Motor neuron (in vitro differentiated cells): ENCODE measurements at regions not wholly inside any gene's neighbourhood (a gene's known extent, or its start where the extent isn't known, plus 50 kb on each side); places are given as distances from the start of the nearest gene placed in this dataset.

Experiments
- ATAC-seq, 8 experiments: fragments of 200-7000 bp; cut with Tn5 transposase; replicated peaks in 6 of 8; 2 replicates each; pipeline ENCODE4 v1.8.0; 2021; ENCODE audit warnings: mild to moderate bottlenecking in 8 of 8, moderate library complexity in 8 of 8
- H3K27ac ChIP-seq, 2 donors: fragments of 250-450 bp; sonication (Bioruptor Pico); 2 replicates each; pipeline ENCODE4 v1.9.0; 2021; ENCODE audit warnings: antibody characterized with exemption in 2 of 2, mild to moderate bottlenecking in 2 of 2, moderate library complexity in 1 of 2
- H3K4me1 ChIP-seq, 2 donors: fragments of 250-450 bp; sonication (Bioruptor Pico); replicated peaks in 1 of 2; 2 replicates each; pipeline ENCODE4 v1.6.1; 2021; ENCODE audit warnings: antibody characterized with exemption in 2 of 2, mild to moderate bottlenecking in 2 of 2, moderate library complexity in 1 of 2
- H3K4me3 ChIP-seq, 5 donors: fragments of 250-450 bp; sonication (Bioruptor Pico); 2 replicates each; pipeline ENCODE4 v1.9.0; 2021; ENCODE audit warnings: antibody characterized with exemption in 5 of 5, mild to moderate bottlenecking in 5 of 5, moderate library complexity in 4 of 5
- WGBS, 10 experiments: fragments of 450-650 bp; shearing (Covaris generic); methylation state at CpG; one replicate each; pipeline ENCODE4 v1.0.0; 2022; 5-methylcytosine and 5-hydroxymethylcytosine counted together
- in situ Hi-C, 9 experiments: fragments of 400-800 bp; cut with MboI; loops; one replicate each; pipeline ENCODE4 v1.15.0; 2021; ENCODE audit warnings: low sequenced_read_pairs in 9 of 9, low pct_unique_long_range_greater_than_20kb in 2 of 9; ENCODE audit not compliant: unreplicated experiment in 9 of 9

DNA sequence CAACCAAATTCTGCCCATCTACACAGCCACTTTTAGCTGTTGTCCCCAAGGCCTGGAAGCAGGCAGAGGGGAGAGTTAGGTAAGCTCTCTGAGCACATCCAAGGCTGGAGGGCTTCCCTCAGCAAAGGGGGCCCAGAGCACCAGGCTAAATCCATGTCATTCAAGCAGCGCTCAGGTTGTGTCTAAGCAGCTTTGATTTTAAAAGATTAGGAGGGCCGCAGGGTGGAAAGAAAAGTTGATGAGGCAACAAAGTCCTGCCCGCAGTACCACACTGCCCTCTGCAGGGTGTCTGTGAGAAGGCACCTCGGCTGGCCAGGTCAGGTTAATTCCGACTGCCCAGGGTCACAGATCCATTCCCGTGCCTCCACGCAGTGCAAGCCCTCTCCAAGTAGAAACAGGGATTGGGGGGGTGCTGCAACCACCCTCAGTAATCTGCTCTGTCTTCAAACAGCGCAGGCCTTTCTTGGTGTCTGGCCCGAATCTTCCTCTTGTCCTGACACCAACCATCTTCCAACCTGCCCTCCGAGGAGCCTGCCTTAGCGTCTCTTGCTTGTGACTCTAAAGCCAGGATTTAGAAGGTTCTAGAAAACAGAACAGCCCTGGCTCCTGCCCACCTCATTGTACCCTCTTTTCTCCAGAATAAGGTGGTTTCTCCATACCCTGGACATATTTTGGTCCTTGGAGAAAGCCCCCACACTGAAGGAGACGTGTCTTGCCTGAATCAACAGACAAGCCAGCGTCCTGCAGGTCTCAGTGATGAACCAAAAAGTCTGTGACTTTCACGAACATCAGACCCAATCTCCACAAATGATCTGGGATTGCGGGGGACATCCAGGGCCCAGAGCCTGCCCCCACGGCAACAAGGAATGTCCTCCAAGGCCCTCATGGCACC lies 289.2 kb downstream of the TNS1 start:
- no peak overlapping the region for H3K4me3 ChIP-seq
- H3K4me1 ChIP-seq, result peaks cover 10 to 16% of the 10 kb centered on the region in 2 donors
- in situ Hi-C loops, result loop anchor here (10.0 to 25.0 kb wide), 7 partner anchors 176 to 1201 kb away; partner anchors contain the start of gene IGFBP5 (in 8 of the 9)
- WGBS, 10 experiments, result 0 to 100% (median 14%) methylated on average over 1 to 11 of the region's 16 CpGs; no CpG with 5 or more reads in 3 of the 10 experiments
- no peak overlapping the region for H3K27ac ChIP-seq
- peak; percentile 6 to 61 (median 50) for ATAC-seq

DNA sequence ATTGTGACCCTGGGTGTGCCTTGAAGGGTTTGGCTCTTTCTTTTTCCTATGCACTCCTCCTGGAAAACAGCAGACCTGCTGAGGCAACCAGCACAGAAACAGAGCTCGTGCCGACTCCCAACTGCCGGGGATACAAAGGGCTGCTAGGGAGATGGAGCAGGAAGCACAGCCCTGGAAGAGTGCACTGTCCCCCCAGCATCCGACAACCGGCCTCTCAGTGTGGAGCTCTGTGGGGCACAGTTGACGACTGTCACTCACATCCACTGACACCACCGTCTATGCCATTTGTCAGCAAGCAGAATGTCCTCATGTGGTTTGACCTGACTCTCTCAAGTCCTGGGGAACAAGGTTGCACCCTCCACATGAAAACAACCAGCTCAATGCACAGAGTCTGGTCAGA lies 290.4 kb downstream of the TNS1 start:
- H3K4me1 ChIP-seq, result peaks cover 10 to 16% of the 10 kb centered on the region in 2 donors
- no peak overlapping the region for H3K27ac ChIP-seq
- in situ Hi-C loops, result loop anchor here (10.0 to 25.0 kb wide), 7 partner anchors 175 to 1200 kb away; partner anchors contain the start of gene IGFBP5 (in 8 of the 9)
- ATAC-seq, result no peak
- 89 to 100% (median 96%) methylated on average over 3 to 7 of the region's 7 CpGs; no CpG with 5 or more reads in 7 of the 10 experiments for WGBS, 10 experiments
- no peak overlapping the region for H3K4me3 ChIP-seq

DNA sequence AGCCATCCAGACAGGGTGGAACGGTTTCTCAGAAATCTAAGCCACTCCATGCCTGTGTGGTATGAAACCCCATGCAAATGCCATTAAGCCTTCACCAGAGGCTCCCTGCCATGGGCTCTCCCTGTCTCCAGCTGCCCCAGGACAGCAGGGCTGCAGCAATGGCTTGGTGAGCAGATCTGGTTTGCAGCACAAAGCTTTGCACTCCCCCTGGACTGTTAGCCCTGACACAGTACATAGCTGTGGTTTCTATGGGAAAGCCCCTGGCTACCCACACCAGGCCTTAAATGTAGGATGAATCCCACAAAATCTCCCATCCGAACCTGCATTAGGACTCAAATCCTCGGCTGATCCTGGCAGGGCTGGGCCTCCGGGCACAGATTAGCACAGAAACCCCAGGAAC lies 291.6 kb downstream of the TNS1 start:
- in situ Hi-C loops, result loop anchor here (10.0 to 25.0 kb wide), 7 partner anchors 174 to 1199 kb away; partner anchors contain the start of gene IGFBP5 (in 8 of the 9)
- WGBS, 10 experiments, result 20 to 100% (median 80%) methylated on average over 1 to 3 of the region's 4 CpGs; no CpG with 5 or more reads in 3 of the 10 experiments

DNA sequence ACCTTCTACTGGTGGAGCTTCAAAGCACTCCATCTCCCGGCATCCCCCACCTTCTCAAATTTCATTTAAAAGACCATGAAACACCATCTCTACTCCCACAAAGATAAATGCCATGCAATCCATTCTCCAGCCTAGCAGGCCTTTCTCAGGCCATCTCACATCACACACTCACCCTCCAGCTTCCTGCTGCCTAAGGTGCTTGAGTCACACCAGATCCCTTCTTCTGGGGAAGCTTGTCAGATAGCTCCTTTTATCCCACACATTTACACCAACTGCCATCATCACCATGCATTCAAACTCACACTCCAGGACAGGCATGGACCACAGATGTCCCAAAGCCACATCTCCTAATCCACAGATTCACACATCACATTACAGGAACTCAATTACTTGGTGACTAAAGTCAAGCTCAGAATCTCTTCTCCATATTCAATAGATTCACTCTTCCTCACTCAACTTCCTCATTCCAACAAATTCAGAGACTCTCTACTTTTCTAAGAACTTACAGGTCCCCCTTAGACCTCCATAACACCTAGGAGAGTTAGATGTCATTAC lies 292.5 kb downstream of the TNS1 start:
- in situ Hi-C loops, result loop anchor here (10.0 to 25.0 kb wide), 7 partner anchors 173 to 1198 kb away; partner anchors contain the start of gene IGFBP5 (in 8 of the 9)
- no peak overlapping the region for H3K4me3 ChIP-seq
- 0 to 82% (median 60%) methylated on average over 1 of the region's 1 CpG; no CpG with 5 or more reads in 7 of the 10 experiments for WGBS, 10 experiments
- H3K4me1 ChIP-seq, result peaks cover 10 to 16% of the 10 kb centered on the region in 2 donors
- peak in 2 of 8 experiments; percentile 3 to 4 for ATAC-seq
- no peak overlapping the region for H3K27ac ChIP-seq

More for the DNA sequence above, 291.6 kb downstream of the TNS1 start:
- Histone ChIP-seq H3K27ac (no peak overlapping the region), H3K4me1 (peaks cover 10 to 16% of the 10 kb centered on the region in 2 donors), H3K4me3 (no peak overlapping the region)
- ATAC-seq, result peak in 1 of 8 experiments; percentile 14

DNA sequence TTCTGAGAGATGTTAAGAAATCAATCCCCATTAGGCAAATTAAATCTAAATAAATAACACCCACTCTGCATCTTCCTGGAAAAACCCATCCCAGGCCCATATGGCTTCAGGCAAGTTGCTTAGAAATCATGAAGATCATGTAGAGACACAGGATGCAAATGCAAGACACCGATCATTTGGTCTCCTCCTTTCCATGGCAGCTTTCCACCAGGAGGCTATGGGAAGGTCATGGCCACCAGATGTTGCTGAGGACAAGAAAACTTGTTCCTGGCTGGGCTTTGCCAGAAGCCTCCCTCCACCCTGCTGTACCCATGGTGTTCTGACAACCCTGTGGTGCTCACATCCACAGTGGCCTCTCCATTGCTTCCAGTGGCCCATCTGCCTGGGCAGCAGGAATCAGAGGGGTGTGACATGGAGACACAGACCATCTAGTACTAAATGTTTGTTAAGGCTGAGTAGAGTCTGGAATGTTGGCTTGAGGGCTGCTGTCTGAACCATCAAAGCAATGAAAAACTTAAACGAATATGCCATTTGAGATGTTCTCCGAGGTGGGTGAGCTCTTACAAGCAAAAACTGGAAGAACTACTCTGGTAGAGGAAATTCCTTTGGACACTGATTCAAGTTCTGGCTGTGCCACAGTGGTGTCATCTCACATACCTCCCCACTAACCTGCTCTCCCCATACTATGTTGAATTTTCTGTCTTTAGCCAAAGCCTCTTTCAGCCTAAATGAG lies 293.2 kb downstream of the TNS1 start:
- in situ Hi-C loops, result loop anchor here (10.0 to 25.0 kb wide), 7 partner anchors 172 to 1197 kb away; partner anchors contain the start of gene IGFBP5 (in 8 of the 9)
- ATAC-seq, result peak in 3 of 8 experiments; percentile 77 to 87 (median 79)

DNA sequence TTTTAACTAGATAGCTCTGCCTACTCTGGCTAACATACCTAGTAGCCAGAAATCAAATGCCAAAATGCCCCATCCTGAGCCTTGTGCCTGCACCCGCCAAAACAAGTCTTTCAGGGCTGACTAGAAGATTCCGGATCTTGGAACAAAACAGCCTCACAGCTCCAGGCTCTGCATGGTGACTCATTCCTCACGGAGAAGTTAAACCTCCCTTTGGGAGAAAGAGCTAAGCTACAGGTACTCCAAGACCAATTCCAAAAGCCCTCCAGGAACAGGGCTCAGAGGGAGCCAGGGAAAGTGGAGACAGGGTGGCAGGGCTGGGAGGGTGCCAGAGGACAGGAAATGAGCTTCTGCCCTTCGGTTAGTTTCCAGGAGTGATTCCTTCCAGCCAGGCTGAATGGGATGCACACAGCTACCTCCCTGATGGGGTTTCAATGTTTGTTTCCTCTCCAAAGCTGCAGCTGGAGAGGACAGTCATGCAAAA lies 295.6 kb downstream of the TNS1 start:
- in situ Hi-C loops, result loop anchor here in 8 of 9 experiments (25.0 kb wide), 6 partner anchors 170 to 1195 kb away; partner anchors contain the start of gene IGFBP5 (in 8 of the 8)
- peak in 2 of 8 experiments; percentile 11 to 13 for ATAC-seq
- 0 to 100% (median 55%) methylated on average over 2 to 3 of the region's 4 CpGs; no CpG with 5 or more reads in 3 of the 10 experiments for WGBS, 10 experiments
- Histone ChIP-seq H3K4me3 (no peak overlapping the region), H3K27ac (no peak overlapping the region), H3K4me1 (no peaks in the 10 kb centered on the region)

More for the DNA sequence above, 293.2 kb downstream of the TNS1 start:
- Histone ChIP-seq H3K4me3 (no peak overlapping the region), H3K4me1 (peaks cover 6 to 13% of the 10 kb centered on the region in 2 donors), H3K27ac (no peak overlapping the region)
- WGBS, 10 experiments, result 0 to 100% (median 67%) methylated on average over 1 to 3 of the region's 3 CpGs; no CpG with 5 or more reads in 1 of the 10 experiments

DNA sequence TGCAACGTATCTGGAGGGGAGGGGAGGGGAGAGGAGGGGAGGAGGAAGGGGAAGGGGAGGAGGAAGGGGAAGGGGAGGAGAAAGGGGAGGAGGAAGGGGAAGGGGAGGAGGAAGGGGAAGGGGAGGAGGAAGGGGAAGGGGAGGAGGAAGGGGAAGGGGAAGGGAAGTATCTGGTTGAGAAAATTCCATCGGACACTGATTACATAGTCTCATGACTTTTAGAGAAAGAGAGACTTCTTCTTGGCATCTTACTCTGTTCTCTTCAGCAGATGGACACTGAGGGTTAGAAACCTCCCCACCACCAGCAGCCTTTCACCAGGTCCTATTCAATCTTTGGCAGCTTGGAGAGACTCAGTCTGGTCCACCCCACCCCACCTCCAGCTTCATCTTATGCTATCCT lies 296.3 kb downstream of the TNS1 start:
- Histone ChIP-seq H3K4me3 (no peak overlapping the region), H3K4me1 (no peaks in the 10 kb centered on the region), H3K27ac (no peak overlapping the region)
- no CpG with 5 or more reads among the region's 2 CpGs for WGBS, 10 experiments
- in situ Hi-C loops, result loop anchor here in 8 of 9 experiments (25.0 kb wide), 6 partner anchors 169 to 1194 kb away; partner anchors contain the start of gene IGFBP5 (in 8 of the 8)
- ATAC-seq, result no peak

DNA sequence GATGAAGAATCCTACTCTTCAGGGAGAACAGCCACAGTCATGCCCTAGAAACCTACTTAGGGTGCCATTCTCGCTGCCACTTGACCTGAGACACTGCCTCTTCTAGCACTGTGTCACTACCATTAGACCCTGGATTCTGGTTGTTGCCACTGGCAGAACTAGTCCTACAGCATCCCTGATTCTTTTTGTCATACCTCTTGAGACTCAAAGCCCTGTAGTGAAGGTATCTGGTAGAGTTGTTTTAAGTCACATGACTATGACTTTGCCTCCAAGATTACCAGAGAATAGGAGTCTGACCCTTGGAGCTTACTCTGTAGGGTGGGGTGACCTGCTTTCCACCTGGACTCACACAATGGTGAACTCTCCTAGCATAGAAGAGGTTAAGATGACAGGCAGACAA lies 296.7 kb downstream of the TNS1 start:
- no peaks in the 10 kb centered on the region for H3K4me1 ChIP-seq
- 67 to 100% (median 87%) methylated on average over 1 of the region's 1 CpG; no CpG with 5 or more reads in 6 of the 10 experiments for WGBS, 10 experiments
- in situ Hi-C loops, result loop anchor here in 8 of 9 experiments (25.0 kb wide), 6 partner anchors 169 to 1194 kb away; partner anchors contain the start of gene IGFBP5 (in 8 of the 8)

DNA sequence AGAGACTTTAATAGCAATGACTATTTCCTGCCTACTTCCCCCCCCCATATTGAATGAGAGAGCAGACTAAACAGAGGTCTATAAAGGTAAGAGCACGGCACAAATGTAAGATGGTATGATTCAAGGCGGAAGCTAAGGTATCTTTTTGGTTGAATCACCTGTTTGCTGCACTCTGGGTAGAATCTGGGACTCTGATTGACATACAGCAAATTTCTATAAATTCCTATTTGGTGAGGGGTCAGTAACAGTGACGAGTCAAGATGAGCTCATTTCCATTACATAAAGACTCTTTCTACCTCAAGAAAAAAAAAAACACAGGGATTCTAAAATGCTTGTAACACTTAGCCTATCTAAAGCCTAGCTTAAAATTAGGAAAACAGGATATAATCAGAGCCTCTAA lies 297.3 kb downstream of the TNS1 start:
- WGBS, 10 experiments, result 40 to 100% (median 74%) methylated on average over 1 to 2 of the region's 3 CpGs; no CpG with 5 or more reads in 2 of the 10 experiments
- Histone ChIP-seq H3K4me1 (no peaks in the 10 kb centered on the region), H3K27ac (no peak overlapping the region), H3K4me3 (no peak overlapping the region)
- in situ Hi-C loops, result loop anchor here in 8 of 9 experiments (25.0 kb wide), 6 partner anchors 168 to 1193 kb away; partner anchors contain the start of gene IGFBP5 (in 8 of the 8)
- no peak for ATAC-seq

More for the DNA sequence above, 296.7 kb downstream of the TNS1 start:
- Histone ChIP-seq H3K4me3 (no peak overlapping the region), H3K27ac (no peak overlapping the region)
- ATAC-seq, result no peak

DNA sequence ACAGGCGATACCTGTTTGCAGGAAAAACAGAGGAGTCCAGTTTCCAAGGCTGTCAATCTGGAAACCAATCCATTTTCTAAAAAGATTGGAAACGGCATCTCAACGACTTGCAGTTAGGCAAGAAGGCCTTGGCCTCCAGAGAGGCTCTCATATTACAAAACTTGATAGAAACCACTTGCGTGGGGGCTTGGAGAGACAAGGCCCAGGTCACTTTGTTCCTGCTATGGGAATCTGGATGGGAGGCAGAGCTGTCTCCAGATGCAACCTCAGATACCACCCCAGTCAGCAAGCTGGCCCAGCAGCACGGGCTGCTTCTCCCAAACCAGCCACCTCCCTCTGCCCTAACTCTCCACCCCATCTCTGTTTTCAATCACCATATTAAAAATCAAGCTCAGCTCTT lies 298.8 kb downstream of the TNS1 start:
- in situ Hi-C loops, result loop anchor here in 8 of 9 experiments (25.0 kb wide), 6 partner anchors 167 to 1192 kb away; partner anchors contain the start of gene IGFBP5 (in 8 of the 8)
- Histone ChIP-seq H3K4me3 (no peak overlapping the region), H3K4me1 (no peaks in the 10 kb centered on the region), H3K27ac (no peak overlapping the region)
- WGBS, 10 experiments, result 42 to 92% (median 80%) methylated on average over 1 to 4 of the region's 5 CpGs; no CpG with 5 or more reads in 2 of the 10 experiments
- ATAC-seq, result peak in 1 of 8 experiments; percentile 25

DNA sequence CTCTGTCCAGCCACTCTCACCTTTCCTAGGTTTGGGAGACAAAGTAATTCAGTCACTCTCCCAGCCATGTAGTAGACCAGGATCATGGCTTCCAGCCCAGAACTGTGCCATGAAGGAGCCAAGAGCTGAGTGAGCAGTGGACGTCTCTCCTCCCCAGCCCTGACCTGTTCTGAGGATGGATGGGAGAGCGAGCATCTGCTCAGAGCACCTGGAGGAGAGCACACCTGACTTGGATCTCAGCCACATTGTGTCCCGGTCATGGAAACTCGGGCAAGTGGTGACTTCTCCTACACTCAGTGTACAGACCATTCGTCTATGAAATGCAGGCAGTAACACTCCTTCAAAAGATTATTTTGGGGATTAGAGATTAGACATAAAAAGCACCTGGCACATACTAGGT lies 299.7 kb downstream of the TNS1 start:
- no peak overlapping the region for H3K4me3 ChIP-seq
- in situ Hi-C loops, result loop anchor here in 8 of 9 experiments (25.0 kb wide), 6 partner anchors 166 to 1191 kb away; partner anchors contain the start of gene IGFBP5 (in 8 of the 8)
- H3K27ac ChIP-seq, result no peak overlapping the region
- no peak for ATAC-seq
- 71 to 100% (median 95%) methylated on average over 1 to 4 of the region's 5 CpGs; no CpG with 5 or more reads in 3 of the 10 experiments for WGBS, 10 experiments
- no peaks in the 10 kb centered on the region for H3K4me1 ChIP-seq
